ENCODE measurements at regions not wholly inside any gene's neighbourhood (a gene's known extent, or its start where the extent isn't known, plus 50 kb on each side); places are given as distances from the start of the nearest gene placed in this dataset.

GRCh38 chr5:126030698-126031097 is 392.5 kb upstream of the GRAMD2B start:
- Histone ChIP-seq H3K27ac (ENCODE audit: low read depth, low read length, poor library complexity, severe bottlenecking) (no peak overlapping the region), H3K9me3 (ENCODE audit: low read length) (no peaks in the 10 kb centered on the region), H3K36me3 (ENCODE audit: insufficient read depth, low read length) (no peaks in the 10 kb centered on the region), H3K9me2 (ENCODE audit: insufficient read depth, low read length) (no peaks in the 10 kb centered on the region), H3K4me3 (ENCODE audit: low read depth, low read length, poor library complexity, severe bottlenecking) (no peak overlapping the region), H2AFZ (ENCODE audit: low read length) (no peak overlapping the region), H4K20me1 (ENCODE audit: insufficient read depth, low read length) (no peaks in the 10 kb centered on the region), H3K4me1 (ENCODE audit: insufficient read depth, low read length, poor library complexity, severe bottlenecking) (no peaks in the 10 kb centered on the region), H3K4me2 (ENCODE audit: low read length) (no peak overlapping the region), H3K79me2 (ENCODE audit: insufficient read depth, low read depth, low read length) (no peaks in the 10 kb centered on the region)
- CTCF ChIA-PET (ENCODE audit: unreplicated experiment) = no interaction called here
- TF ChIP-seq CTCF (conservative IDR thresholded peaks at IDR 0.05; ENCODE audit: low read length) = no peak
- TF ChIP-seq EZH2phosphoT487 (IDR thresholded peaks at IDR 0.05; ENCODE audit: borderline replicate concordance, low read depth, low read length) = no peak
- intact Hi-C loops (cut with micrococcal nuclease; ENCODE audit: unreplicated experiment) = no loop called here
- no peak for DNase-seq (ENCODE audit: low spot score)
- POLR2A ChIA-PET = interaction anchor here (0.6 kb wide), 1 partner anchor 513 kb away, joined by 5 read pairs; no protein-coding TSS in a partner anchor
- no TSS peak for BruUV-seq (replicated peaks)

- H3K79me2 ChIP-seq (ENCODE audit: insufficient read depth, low read depth, low read length) = no peaks in the 10 kb centered on the region
- no TSS peak for BruUV-seq (replicated peaks)
- TF ChIP-seq EZH2phosphoT487 (IDR thresholded peaks at IDR 0.05; ENCODE audit: borderline replicate concordance, low read depth, low read length) = no peak
- TF ChIP-seq CTCF (conservative IDR thresholded peaks at IDR 0.05; ENCODE audit: low read length) = no peak
- no peaks in the 10 kb centered on the region for H3K9me3 ChIP-seq (ENCODE audit: low read length)
- no peak overlapping the region for H3K27ac ChIP-seq (ENCODE audit: low read depth, low read length, poor library complexity, severe bottlenecking)
- H3K4me3 ChIP-seq (ENCODE audit: low read depth, low read length, poor library complexity, severe bottlenecking) = no peak overlapping the region
- DNase-seq (ENCODE audit: low spot score) = no peak
- intact Hi-C loops (cut with micrococcal nuclease; ENCODE audit: unreplicated experiment) = no loop called here
- no peaks in the 10 kb centered on the region for H3K4me1 ChIP-seq (ENCODE audit: insufficient read depth, low read length, poor library complexity, severe bottlenecking)
- no peaks in the 10 kb centered on the region for H4K20me1 ChIP-seq (ENCODE audit: insufficient read depth, low read length)
- POLR2A ChIA-PET = interaction anchor here (0.8 kb wide), 1 partner anchor 36 kb away, joined by 3 read pairs; no protein-coding TSS in a partner anchor
- H3K9me2 ChIP-seq (ENCODE audit: insufficient read depth, low read length) = no peaks in the 10 kb centered on the region
- H3K4me2 ChIP-seq (ENCODE audit: low read length) = no peak overlapping the region
- CTCF ChIA-PET (ENCODE audit: unreplicated experiment) = no interaction called here
- H2AFZ ChIP-seq (ENCODE audit: low read length) = no peak overlapping the region
- no peaks in the 10 kb centered on the region for H3K36me3 ChIP-seq (ENCODE audit: insufficient read depth, low read length)
These were observed 391.1 kb upstream of the GRAMD2B start for GRCh38 chr5:126031989-126032716.

- Histone ChIP-seq H3K4me1 (ENCODE audit: insufficient read depth, low read length, poor library complexity, severe bottlenecking) (no peaks in the 10 kb centered on the region), H2AFZ (ENCODE audit: low read length) (no peak overlapping the region), H3K27ac (ENCODE audit: low read depth, low read length, poor library complexity, severe bottlenecking) (no peak overlapping the region), H4K20me1 (ENCODE audit: insufficient read depth, low read length) (no peaks in the 10 kb centered on the region), H3K9me3 (ENCODE audit: low read length) (no peaks in the 10 kb centered on the region), H3K79me2 (ENCODE audit: insufficient read depth, low read depth, low read length) (no peaks in the 10 kb centered on the region), H3K4me3 (ENCODE audit: low read depth, low read length, poor library complexity, severe bottlenecking) (no peak overlapping the region), H3K4me2 (ENCODE audit: low read length) (no peak overlapping the region), H3K36me3 (ENCODE audit: insufficient read depth, low read length) (no peaks in the 10 kb centered on the region), H3K9me2 (ENCODE audit: insufficient read depth, low read length) (no peaks in the 10 kb centered on the region)
- BruUV-seq (replicated peaks) = no TSS peak
- TF ChIP-seq CTCF (conservative IDR thresholded peaks at IDR 0.05; ENCODE audit: low read length) = no peak
- TF ChIP-seq EZH2phosphoT487 (IDR thresholded peaks at IDR 0.05; ENCODE audit: borderline replicate concordance, low read depth, low read length) = no peak
- no peak for DNase-seq (ENCODE audit: low spot score)
- ChIA-PET POLR2A (no interaction called here), CTCF (ENCODE audit: unreplicated experiment) (no interaction called here)
- intact Hi-C loops (cut with micrococcal nuclease; ENCODE audit: unreplicated experiment) = no loop called here
These were observed 379.5 kb upstream of the GRAMD2B start for GRCh38 chr5:126043688-126044087.
